ENCODE measurements at regions not wholly inside any gene's neighbourhood (a gene's known extent, or its start where the extent isn't known, plus 50 kb on each side); places are given as distances from the start of the nearest gene placed in this dataset.

DNA sequence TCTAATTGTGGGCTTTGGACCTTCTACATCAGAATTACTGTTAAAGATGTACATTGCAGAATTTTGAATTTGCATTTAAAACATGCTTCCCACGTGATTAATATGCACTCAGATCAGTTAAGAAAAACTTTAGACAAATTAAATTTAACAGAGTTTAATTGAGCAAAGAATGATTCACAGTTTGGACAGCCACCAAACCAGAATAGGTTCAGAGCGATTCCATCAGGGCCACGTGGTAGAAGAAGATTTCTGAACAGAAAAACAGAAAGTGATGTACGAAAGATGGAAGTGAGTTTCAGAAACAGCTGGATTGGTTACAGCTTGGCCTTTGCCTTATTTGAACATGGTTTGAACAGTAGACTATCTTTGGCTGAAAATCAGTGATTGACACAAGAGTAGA is 704.2 kb upstream of the MAP3K7 start:
- H3K36me3 ChIP-seq (ENCODE audit: control insufficient read depth in 2 of 2, insufficient read depth in 2 of 2, low read length in 1 of 2), result no peaks in the 10 kb centered on the region
- ATAC-seq, result no peak
- H3K4me1 ChIP-seq (ENCODE audit: control insufficient read depth, insufficient read depth, low read length), result no peaks in the 10 kb centered on the region
- H4K20me1 ChIP-seq (ENCODE audit: control insufficient read depth, insufficient read depth), result no peaks in the 10 kb centered on the region
- WGBS (ENCODE audit: insufficient coverage, insufficient replicate concordance, low lambda C conversion rate, missing lambda C conversion rate), result 0% methylated on average over 4 of the region's 4 CpGs
- FAIRE-seq, result no peak
- no peak overlapping the region for H3K4me2 ChIP-seq (ENCODE audit: control insufficient read depth, insufficient read depth)
- H3K27me3 ChIP-seq (replicated peaks in 1 of 2; ENCODE audit: control insufficient read depth in 2 of 2, insufficient read depth in 2 of 2, low read length in 1 of 2), result no peaks in the 10 kb centered on the region
- no peak overlapping the region for H3K9ac ChIP-seq (ENCODE audit: control insufficient read depth, insufficient read depth, low read length)
- no peaks in the 10 kb centered on the region for H3K9me3 ChIP-seq (replicated peaks; ENCODE audit: control insufficient read depth, insufficient read depth, low read length)
- DNase-seq (ENCODE audit: low read depth, low spot score), result no peak
- ChIA-PET CTCF (interaction anchor here (1.1 kb wide), 1 partner anchor 210 kb away, joined by 3 read pairs; no protein-coding TSS in a partner anchor), RAD21 (ENCODE audit: unreplicated experiment) (no interaction called here), POLR2A (interaction anchor here (0.6 kb wide), 1 partner anchor 946 kb away, joined by 3 read pairs; no protein-coding TSS in a partner anchor), SMC1A (ENCODE audit: uncharacterized antibody, unreplicated experiment) (interaction anchor here (1.3 kb wide), 1 partner anchor 10 kb away, joined by 3 read pairs; no protein-coding TSS in a partner anchor)
- no peak overlapping the region for H3K4me3 ChIP-seq
- no peak overlapping the region for H2AFZ ChIP-seq (ENCODE audit: control insufficient read depth, low read depth, low read length)
- TF ChIP-seq, protein P1, sequence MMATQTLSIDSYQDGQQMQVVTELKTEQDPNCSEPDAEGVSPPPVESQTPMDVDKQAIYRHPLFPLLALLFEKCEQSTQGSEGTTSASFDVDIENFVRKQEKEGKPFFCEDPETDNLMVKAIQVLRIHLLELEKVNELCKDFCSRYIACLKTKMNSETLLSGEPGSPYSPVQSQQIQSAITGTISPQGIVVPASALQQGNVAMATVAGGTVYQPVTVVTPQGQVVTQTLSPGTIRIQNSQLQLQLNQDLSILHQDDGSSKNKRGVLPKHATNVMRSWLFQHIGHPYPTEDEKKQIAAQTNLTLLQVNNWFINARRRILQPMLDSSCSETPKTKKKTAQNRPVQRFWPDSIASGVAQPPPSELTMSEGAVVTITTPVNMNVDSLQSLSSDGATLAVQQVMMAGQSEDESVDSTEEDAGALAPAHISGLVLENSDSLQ (IDR thresholded peaks at IDR 0.05), result 0 out of 2 replicates have a peak, but pooled peaks have one; percentile 13
- TF ChIP-seq IKZF2 (IDR thresholded peaks at IDR 0.05), result no peak
- no peaks in the 10 kb centered on the region for H3K79me2 ChIP-seq (ENCODE audit: control insufficient read depth, insufficient read depth, low read length)
- in situ Hi-C loops (cut with MboI), result no loop called here
- no peak overlapping the region for H3K27ac ChIP-seq (ENCODE audit: control insufficient read depth, insufficient read depth)
- no TSS peak for BruUV-seq (replicated peaks)
- intact Hi-C loops (cut with micrococcal nuclease; ENCODE audit: unreplicated experiment), result no loop called here

DNA sequence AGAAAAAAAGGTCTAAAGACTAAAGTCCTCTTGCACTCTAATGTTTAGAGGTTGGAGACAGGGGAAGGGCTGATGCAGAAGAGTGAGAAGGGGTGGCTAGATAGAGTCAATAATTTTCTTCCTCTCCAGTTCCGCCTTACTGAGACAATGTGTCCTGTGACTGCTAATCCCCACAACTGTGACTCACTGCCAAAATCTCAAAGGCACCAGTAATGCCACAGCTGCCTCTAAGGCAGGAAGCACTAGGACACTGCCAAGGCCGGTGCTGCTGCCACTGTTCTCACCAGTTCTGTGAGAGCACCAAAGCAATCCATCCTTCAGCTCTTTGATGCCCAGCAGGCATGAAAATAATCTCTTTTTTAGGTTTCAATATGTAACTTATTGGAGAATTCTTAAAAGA is 701.9 kb upstream of the MAP3K7 start:
- in situ Hi-C loops (cut with MboI) (no loop called here), intact Hi-C loops (cut with micrococcal nuclease; ENCODE audit: unreplicated experiment) (no loop called here)
- ATAC-seq (no peak), FAIRE-seq (no peak), DNase-seq (ENCODE audit: low read depth, low spot score) (no peak)
- ChIA-PET RAD21 (ENCODE audit: unreplicated experiment) (no interaction called here), CTCF (interaction anchor here (1.9 kb wide), 1 partner anchor 13 kb away, joined by 10 read pairs; no protein-coding TSS in a partner anchor), SMC1A (ENCODE audit: uncharacterized antibody, unreplicated experiment) (interaction anchor here (0.7 kb wide), 1 partner anchor 43 kb away, joined by 3 read pairs; no protein-coding TSS in a partner anchor), POLR2A (no interaction called here)
- no peak overlapping the region for H3K27ac ChIP-seq (ENCODE audit: control insufficient read depth, insufficient read depth)
- H3K9me3 ChIP-seq (replicated peaks; ENCODE audit: control insufficient read depth, insufficient read depth, low read length), result no peaks in the 10 kb centered on the region
- H3K9ac ChIP-seq (ENCODE audit: control insufficient read depth, insufficient read depth, low read length), result no peak overlapping the region
- 7% methylated on average over 2 of the region's 2 CpGs for WGBS (ENCODE audit: insufficient coverage, insufficient replicate concordance, low lambda C conversion rate, missing lambda C conversion rate)
- H3K36me3 ChIP-seq (ENCODE audit: control insufficient read depth in 2 of 2, insufficient read depth in 2 of 2, low read length in 1 of 2), result no peaks in the 10 kb centered on the region
- no TSS peak for BruUV-seq (replicated peaks)
- H3K4me2 ChIP-seq (ENCODE audit: control insufficient read depth, insufficient read depth), result no peak overlapping the region
- H2AFZ ChIP-seq (ENCODE audit: control insufficient read depth, low read depth, low read length), result no peak overlapping the region
- no peaks in the 10 kb centered on the region for H3K27me3 ChIP-seq (replicated peaks in 1 of 2; ENCODE audit: control insufficient read depth in 2 of 2, insufficient read depth in 2 of 2, low read length in 1 of 2)
- H3K4me3 ChIP-seq, result no peak overlapping the region
- no peaks in the 10 kb centered on the region for H3K4me1 ChIP-seq (ENCODE audit: control insufficient read depth, insufficient read depth, low read length)
- no peaks in the 10 kb centered on the region for H3K79me2 ChIP-seq (ENCODE audit: control insufficient read depth, insufficient read depth, low read length)
- no peaks in the 10 kb centered on the region for H4K20me1 ChIP-seq (ENCODE audit: control insufficient read depth, insufficient read depth)
- TF ChIP-seq TBL1XR1 (IDR thresholded peaks at IDR 0.05; ENCODE audit: low read depth, low read length) (no peak), NFXL1 (IDR thresholded peaks at IDR 0.05; ENCODE audit: borderline replicate concordance) (no peak), CBX3 (IDR thresholded peaks at IDR 0.05; ENCODE audit: borderline replicate concordance, low read depth) (no peak), ZNF207 (IDR thresholded peaks at IDR 0.05; ENCODE audit: borderline replicate concordance) (no peak), RCOR1 (conservative IDR thresholded peaks at IDR 0.05; ENCODE audit: low read depth, low read length) (no peak)
- TF ChIP-seq, protein P2, sequence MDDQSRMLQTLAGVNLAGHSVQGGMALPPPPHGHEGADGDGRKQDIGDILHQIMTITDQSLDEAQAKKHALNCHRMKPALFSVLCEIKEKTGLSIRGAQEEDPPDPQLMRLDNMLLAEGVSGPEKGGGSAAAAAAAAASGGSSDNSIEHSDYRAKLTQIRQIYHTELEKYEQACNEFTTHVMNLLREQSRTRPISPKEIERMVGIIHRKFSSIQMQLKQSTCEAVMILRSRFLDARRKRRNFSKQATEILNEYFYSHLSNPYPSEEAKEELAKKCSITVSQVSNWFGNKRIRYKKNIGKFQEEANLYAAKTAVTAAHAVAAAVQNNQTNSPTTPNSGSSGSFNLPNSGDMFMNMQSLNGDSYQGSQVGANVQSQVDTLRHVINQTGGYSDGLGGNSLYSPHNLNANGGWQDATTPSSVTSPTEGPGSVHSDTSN (IDR thresholded peaks at IDR 0.05; ENCODE audit: insufficient replicate concordance, low read depth, low read length), result no peak
- TF ChIP-seq, protein P3, sequence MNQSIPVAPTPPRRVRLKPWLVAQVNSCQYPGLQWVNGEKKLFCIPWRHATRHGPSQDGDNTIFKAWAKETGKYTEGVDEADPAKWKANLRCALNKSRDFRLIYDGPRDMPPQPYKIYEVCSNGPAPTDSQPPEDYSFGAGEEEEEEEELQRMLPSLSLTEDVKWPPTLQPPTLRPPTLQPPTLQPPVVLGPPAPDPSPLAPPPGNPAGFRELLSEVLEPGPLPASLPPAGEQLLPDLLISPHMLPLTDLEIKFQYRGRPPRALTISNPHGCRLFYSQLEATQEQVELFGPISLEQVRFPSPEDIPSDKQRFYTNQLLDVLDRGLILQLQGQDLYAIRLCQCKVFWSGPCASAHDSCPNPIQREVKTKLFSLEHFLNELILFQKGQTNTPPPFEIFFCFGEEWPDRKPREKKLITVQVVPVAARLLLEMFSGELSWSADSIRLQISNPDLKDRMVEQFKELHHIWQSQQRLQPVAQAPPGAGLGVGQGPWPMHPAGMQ (IDR thresholded peaks at IDR 0.05; ENCODE audit: borderline replicate concordance), result no peak
- TF ChIP-seq, protein P4, sequence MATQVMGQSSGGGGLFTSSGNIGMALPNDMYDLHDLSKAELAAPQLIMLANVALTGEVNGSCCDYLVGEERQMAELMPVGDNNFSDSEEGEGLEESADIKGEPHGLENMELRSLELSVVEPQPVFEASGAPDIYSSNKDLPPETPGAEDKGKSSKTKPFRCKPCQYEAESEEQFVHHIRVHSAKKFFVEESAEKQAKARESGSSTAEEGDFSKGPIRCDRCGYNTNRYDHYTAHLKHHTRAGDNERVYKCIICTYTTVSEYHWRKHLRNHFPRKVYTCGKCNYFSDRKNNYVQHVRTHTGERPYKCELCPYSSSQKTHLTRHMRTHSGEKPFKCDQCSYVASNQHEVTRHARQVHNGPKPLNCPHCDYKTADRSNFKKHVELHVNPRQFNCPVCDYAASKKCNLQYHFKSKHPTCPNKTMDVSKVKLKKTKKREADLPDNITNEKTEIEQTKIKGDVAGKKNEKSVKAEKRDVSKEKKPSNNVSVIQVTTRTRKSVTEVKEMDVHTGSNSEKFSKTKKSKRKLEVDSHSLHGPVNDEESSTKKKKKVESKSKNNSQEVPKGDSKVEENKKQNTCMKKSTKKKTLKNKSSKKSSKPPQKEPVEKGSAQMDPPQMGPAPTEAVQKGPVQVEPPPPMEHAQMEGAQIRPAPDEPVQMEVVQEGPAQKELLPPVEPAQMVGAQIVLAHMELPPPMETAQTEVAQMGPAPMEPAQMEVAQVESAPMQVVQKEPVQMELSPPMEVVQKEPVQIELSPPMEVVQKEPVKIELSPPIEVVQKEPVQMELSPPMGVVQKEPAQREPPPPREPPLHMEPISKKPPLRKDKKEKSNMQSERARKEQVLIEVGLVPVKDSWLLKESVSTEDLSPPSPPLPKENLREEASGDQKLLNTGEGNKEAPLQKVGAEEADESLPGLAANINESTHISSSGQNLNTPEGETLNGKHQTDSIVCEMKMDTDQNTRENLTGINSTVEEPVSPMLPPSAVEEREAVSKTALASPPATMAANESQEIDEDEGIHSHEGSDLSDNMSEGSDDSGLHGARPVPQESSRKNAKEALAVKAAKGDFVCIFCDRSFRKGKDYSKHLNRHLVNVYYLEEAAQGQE (IDR thresholded peaks at IDR 0.05; ENCODE audit: low read depth, low read length), result no peak

Measured in GM12878 (cell line).